ENCODE measurements at regions not wholly inside any gene's neighbourhood (a gene's known extent, or its start where the extent isn't known, plus 50 kb on each side); places are given as distances from the start of the nearest gene placed in this dataset.
"Not testable (repeated sequence)": the region's sequence is repeated elsewhere in the genome, so short reads cannot be mapped to it uniquely, and the experiment has no call there.

DNA sequence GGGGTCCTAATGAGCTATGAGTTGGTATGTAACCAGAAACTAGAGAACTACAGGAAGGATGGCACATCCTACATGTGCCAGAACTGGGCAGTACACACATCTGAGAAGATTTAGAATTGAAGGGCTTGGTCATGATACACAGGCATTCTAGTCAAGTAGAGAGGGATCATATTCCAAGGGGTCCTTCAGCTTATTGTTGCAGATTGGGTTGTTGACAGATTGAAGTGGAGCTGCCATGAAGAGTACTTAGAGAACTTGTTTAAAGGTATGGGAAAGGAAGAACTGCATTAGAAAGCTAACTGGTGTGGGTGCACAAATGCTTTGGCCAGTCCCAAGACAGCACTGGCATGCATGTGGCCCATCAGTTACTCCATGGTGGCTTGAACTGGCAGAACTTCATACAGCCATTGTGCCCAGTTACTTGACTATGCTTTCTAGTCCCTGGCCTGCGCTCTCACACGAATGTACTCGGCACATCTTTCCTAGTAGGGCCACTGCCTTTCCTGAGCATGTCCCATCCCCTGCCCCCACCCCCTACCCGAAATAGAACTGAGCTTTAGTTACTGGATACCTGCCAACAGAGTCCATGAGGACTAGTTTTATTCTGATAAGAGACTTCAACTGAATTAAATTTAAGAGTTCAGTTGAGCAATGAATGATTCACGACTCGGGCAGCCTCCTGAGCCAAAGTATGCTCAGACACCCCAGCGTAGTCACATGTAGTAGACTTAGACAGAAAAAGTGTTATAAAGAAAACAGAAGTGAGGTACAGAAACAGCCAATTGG, 64.0 kb downstream of the CCNG2 start:
- DNase-seq (ENCODE audit: low spot score) = no peak

DNA sequence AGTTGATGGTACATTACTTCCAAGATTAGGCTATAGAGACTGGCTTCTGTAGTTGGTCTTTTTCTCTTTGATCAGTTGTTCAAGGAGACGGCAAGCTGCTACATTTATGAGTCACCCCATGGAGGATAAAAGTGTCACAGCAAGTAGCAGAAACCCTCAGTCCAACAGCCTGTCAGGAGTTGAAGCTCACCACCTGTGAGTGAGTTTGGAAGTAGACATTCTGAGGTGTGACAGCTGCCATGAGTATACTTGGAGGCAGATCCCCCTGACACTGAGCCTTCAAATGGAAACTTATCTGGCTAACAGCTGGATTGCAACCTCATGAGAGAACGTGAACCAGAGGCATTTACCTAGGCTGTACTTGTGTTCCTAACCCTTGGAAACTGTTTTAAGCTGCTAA, 68.0 kb downstream of the CCNG2 start:
- no peak for DNase-seq (ENCODE audit: low spot score)

DNA sequence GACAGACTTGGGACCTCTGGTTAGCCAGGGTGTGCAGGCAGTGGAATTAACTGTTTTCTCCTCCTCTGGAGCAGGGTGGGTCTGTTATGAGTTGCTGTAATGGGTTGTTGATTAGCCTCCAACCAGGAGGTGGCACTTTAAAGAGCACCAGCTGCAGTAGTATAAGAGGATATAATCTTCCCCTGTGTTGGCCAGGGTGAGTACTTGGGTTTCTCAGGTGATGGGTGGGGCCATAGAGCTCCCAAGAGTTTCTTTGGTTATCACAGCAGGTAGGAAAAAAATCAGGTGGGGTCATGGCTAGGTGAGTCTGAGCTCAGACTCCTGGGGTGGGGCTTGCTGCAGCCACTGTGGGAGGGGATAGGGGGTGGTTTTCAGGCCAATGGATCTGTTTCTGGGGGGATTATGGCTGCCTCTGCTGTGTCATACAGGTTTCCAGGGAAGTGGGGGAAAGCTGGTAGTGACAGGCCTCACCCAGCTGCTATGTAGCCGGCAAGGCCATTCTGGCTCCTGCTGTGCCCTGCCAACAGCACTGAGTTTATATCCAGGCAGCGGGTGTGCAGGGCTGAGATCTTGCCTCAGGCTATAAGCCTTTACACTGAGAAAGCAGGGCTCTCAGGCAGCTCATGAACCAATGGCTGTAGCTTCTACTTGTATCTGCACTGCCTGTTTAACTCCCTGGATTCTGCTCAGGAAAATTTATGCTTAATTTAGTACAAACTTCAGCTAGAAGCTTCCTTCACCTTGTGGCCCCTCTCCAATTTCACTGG, 70.1 kb downstream of the CCNG2 start:
- DNase-seq (ENCODE audit: low spot score) = no peak

DNA sequence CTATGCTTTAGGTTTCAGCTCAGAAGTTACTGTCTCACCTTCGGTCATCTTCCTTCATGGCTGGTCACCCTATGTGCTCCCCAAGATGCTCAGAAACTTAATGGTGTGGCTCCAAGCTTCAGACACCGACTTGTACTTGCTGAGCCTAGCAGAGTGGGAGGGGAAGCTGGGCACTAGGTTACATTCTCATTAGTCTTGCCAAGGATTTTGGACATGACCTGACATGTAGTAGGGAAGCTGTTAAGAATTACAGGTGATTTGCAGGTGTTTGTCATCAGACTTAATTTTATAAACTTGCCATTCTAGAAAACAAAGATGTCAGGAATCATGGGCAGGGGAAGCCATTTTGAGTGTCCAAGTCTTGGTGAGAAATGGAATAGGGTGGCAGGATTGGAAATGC, 72.4 kb downstream of the CCNG2 start:
- no peak for DNase-seq (ENCODE audit: low spot score)

DNA sequence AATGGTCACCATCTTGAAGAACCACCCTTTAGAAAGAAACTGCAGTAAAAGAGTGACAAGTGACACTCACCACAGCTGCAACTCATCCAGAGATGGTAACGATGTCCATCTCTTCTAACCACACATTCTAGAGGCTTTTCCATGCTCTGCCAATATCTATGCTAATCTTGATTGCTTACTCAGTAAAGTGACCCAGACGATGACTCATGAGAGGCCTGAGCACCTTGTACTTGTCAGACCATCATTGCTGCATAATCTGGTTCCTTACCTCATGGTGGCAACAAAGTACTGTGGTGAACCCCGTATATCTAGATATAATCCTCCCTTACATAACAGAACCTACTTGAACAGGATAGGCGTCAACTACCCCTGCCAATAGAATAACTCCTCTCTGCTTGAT, 75.6 kb downstream of the CCNG2 start:
- DNase-seq (ENCODE audit: low spot score) = no peak

DNA sequence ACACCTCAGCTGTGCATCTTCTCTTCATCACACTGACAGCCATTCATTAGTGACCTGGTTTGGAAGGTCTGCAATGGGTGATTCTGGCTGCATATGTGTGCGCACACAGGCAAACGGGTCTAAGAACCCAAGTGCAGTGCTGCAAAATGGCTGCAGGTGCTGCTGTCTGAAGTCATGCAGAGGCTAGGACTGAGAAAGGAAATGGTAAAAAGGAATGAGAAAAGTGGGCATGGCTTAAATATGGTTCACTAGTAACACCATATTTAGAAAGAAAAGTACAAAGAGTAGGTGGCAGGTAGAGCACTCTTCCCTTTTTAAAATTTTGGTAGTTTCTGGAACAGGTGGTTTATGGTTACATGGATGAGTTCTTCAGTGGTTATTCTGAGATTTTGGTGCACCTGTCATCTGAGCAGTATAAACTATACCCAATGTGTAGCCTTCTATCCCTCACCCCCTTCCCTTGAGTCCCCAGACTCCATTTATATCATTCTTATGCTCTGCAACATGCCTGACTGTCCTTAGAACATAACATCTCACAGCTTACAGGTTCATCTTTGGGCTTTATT, 78.4 kb downstream of the CCNG2 start:
- DNase-seq (ENCODE audit: low spot score) = no peak

DNA sequence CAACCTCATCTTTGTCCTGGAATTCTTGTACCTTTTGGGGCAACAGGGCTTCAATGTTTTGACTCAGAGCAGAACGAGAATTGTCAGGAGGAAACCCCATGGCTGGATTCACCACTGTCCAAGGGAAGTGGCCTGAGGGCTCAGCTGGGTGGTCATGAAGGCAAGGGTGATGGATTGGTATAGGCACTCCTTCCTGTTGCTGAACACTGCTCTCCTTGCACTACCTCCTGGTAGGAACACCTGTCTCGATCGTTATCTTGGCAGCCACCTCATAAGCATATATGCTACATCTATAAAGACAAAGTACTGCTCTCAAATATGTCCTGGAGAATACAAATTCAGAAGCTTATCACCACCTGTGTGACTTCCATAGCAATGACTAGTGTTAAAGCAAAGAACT, 79.8 kb downstream of the CCNG2 start:
- DNase-seq (ENCODE audit: low spot score) = no peak

DNA sequence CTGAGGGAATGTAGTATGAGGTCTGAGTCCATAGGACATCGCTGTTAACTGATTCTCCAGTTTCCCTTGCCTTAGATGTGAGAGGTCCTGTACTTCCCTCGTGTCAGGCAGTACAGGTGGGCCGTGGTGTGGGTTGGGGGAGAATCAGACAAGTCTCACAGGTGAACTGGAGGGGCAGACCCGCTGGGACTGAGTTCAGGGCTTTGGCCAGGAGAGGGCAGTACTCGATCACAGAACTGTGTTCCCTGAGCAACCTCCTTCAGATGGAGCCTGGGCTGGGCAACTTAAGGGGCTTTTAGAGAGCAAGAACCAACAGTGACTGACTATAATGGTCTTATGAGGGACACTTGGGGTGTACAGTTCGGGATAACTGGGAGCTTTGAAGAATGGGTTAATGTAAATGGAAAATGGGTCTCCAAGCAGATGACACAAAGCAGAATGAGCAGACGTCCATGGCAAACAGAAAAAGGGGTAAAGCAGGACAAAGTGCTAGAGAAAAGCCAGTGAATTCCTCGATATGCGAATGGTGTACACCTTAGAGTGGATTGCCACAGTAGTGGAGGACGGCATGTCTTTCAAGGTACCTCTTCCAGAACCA, 83.6 kb downstream of the CCNG2 start:
- peak; percentile 65 for DNase-seq (ENCODE audit: low spot score)

DNA sequence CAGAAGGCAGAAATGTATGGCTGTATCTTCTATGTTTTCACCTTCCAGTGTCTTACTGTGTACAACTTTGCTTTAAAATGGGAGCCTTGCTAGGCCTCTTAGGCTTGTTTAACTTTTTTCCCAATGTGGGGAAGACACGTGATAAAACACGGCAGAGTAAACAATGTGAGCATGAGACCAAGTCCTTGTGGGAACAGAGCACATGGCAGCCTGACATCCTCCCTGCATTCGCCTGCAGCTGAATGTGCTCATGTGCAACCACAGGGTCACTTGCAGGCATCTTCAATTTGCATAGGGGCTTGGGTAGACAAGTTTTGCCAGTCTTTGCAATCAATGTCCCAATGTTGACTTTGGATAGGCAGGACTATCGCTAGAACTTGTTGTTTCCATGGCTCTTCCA, 91.8 kb downstream of the CCNG2 start:
- DNase-seq (ENCODE audit: low spot score) = no peak

DNA sequence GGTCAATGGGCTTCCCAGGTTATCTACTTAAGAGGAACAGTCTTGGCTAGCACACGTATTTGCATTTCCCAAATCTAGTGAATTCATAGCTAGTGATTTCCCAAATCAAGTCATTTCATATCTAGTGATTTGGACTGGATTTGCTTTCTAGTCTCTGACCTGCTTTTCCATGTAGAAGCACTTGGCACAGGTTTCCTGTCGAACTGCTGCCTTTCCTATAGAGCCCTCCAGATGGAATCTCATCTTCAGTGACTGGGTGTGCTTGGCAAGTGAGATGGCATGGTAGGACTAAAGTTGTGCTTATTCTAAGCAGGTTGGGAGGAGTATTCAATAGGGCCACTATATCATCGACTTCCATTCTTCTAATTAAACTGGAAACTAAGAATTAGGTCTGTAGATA, 94.7 kb downstream of the CCNG2 start:
- DNase-seq (ENCODE audit: low spot score) = no peak

DNA sequence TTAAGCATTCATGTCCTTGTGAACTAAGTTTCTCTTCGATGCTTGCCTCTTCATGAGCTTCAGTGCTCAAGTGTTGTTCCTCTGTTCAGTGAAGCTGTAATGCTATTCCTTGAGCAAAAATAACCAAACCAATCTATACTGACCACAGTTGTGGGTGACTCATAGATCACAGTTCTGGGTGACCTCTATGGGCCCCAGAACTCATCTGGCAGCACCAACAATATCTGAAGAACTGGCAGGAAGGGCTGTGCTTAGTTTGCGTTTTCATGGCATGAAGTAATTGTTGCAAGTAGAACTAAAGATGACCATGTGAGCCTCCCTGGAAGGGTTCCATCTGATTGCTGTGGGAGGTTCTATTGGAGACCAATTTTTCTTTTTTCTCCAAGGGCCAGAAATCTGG, 106.2 kb downstream of the CCNG2 start:
- DNase-seq (ENCODE audit: low spot score) = no peak

DNA sequence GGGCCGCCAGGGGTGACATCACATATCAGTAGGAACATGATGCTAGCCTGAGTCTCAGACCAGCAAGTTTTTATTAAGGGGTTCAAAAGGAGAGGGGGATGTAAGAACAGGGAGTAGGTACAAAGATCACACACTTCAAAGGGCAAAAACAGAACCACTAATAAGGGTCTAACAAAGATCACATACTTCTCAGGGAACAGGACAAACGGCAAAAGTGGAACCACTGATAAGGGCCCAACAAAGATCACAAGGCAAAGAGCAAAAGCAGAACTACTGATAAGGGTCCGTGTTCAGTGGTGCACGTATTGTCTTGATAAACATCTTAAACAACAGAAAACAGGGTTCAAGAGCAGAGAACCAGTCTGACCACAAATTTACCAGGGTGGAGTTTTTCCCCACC, 107.0 kb downstream of the CCNG2 start:
- DNase-seq (ENCODE audit: low spot score) = not testable (repeated sequence)

DNA sequence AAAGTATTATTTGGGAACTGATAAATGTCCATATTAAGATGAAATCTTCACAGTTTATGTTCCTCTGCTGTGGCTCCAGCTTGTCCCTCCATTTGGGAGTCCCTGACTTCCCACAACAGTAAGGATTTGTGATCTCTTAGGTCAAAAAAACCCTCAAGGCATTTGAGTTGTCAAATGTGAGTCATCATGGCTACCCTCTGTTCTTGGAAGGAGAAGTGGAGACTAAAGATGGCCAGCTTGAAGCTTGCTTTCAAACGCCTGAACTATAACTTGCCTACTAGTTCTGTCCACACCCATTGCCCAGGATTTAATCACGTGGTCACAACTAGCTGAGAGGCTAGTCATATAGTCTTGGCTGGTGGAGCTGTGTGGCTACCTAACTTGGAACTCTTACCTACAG, 107.8 kb downstream of the CCNG2 start:
- no peak for DNase-seq (ENCODE audit: low spot score)

DNA sequence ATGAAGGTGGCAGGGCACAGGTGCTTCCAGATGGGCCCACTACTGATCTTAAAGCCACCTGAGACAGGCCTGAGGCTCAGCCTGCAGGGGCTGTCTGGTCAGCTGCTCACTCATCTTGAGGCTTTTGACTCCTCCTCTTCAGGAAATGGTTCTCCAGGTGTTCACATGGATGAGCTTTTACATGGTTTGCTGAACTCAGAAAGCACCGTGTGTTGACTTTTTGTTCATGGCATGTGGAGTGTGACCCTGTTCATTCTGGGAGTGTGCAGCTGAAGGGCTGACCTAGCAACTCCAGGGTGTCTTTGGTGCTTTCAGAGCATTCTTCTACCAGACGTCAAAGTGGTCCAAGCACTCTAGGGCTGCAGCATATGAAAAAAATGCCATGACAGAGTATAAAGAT, 111.1 kb downstream of the CCNG2 start:
- no peak for DNase-seq (ENCODE audit: low spot score)

DNA sequence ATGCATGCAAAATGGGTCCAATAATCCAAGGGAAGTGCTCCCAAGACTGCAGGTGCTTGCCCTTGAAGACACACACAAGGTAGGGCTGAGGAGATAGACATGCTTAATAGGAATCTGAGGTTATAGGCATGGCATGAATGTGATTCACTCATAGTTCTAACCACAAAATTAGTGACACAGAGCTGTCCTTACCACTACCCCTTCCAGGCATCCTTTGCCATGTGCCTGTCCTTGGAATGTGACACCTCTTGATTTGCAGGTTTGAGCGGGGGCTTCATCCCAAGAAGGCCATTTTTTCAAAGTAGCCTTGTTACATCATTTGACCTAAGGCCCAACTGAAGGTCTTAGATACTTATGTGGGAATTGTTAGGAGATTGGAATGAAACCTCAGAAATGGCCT, 112.5 kb downstream of the CCNG2 start:
- peak; percentile 1 for DNase-seq (ENCODE audit: low spot score)

DNA sequence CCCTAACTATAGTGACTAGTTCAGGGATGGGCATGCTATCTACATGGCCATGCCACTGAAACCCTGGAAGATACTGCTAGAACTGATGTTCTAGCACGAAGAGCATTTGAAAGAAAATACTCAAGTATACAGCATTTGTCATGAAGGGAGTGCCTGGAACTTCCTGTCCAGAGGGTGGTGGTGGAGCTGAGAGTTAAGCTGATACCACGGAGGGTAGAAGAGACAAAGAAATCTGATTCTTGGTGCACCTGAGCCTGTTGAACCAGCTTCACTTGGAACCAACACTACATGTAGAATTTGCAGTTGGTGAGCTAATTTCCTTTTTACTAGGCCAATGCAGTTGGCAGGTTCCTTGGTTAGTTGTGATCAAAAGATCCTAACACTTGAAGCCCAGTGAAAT, 116.4 kb downstream of the CCNG2 start:
- no peak for DNase-seq (ENCODE audit: low spot score)

DNA sequence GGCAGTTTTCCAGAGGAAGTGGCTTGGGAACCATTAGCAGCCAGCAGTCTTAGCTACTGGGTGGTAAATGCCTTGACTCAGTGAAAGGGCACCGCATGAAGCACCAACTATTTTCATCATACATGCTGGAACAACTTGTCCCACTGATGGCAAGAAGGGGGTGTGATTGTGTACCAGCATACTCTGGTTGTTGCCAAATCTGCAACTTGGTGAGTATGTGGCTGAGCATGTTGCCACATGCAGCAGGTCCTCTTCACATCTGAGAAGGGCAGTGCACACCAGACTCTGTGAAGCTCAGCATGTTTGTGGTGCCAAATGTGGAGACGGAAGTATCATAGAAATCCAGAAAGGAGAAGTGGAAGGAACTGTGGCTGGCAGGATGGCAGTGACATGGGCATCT, 122.1 kb downstream of the CCNG2 start:
- DNase-seq (ENCODE audit: low spot score) = not testable (repeated sequence)

DNA sequence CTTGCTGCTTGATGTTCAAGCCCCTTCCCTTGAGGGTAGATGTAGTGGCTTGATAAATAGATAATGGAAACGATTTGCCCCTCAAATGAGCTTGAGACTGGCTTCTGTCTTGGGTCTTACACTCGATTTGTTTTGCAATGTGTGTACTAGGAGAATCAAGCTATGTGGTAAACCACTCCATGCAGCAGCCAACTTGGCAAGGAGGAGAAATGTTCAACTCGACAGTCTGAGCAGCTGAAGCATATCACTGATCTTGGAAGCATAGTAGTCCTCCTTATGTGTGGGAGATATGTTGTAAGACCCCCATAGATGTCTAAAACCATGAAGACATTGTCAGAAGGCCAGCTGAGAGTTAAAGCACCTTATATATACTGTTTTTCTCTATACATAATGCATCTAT, 125.3 kb downstream of the CCNG2 start:
- DNase-seq (ENCODE audit: low spot score) = no peak

DNA sequence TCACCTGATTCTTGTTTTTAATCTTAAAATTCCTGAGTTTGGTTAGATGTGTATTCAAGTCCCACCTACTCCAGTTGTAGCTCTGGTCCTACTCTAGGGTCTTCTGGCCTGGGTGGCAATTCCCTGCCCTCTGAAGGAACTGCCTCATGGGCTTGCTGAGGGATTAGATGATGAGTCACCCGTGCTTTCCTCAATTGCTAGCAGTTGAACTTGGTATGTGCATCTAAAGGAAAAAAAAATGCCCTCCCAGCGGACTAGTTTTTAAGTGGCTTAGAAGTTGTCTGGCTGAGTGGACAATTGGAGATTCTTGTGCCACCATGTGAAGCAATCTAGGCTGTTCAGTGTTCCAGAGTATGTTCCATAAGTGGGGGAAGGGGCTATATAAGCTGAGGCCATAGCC, 127.0 kb downstream of the CCNG2 start:
- DNase-seq (ENCODE audit: low spot score) = no peak

DNA sequence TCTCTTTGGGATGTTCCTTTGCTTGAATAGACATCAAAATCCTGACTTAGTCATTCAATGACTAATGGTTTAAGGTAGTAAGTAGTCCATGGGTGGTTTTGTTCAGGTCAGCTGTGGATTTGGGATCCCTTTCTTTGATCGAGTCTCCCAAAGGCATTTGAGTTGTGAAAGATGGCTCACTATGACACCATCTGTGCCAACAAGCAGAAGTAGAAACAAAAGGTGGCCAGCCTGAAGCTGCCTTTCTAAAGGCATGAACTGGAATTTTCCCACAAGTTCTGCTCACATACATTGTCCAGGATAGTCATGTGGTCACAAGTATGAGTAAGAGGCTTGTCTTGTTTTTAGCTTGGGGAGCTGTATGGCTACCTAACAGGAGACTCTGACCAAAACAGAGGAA, 129.9 kb downstream of the CCNG2 start:
- DNase-seq (ENCODE audit: low spot score) = no peak

DNA sequence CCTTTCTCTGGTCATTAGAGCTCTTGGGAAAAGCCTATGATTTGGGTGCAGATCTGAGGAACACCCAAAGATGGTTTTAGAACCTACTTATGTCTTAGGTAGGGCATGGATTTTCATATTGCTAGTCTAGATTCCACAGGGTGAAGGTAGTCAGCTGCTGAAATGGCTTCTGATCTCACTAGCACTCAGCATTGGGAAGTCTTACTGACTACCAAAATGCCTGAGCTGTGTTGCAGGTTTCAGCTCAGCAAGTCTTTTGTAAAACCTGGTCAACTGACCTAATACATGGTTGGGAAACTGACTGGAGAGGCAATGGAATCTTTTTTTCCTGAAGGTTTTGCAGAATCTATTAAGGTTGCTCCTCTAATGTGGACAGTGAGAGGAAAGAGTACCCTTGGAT, 136.4 kb downstream of the CCNG2 start:
- DNase-seq (ENCODE audit: low spot score) = no peak

DNA sequence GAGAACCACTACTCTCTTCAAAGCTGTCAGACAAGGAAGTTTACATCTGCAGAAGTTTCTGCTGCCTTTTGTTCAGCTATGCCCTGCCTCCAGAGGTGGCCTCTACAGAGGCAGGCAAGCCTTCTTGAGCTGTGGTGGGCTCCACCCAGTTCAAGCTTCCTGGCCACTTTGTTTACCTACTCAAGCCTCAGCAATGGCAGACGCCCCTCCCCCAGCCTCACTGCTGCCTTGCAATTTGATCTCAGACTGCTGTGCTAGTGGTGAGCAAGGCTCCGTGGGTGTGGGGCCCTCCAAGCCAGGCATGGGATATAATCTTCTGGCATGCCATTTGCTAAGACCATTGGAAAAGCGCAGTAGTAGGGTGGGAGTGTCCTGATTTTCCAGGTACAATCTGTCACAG, 144.0 kb downstream of the CCNG2 start:
- not testable (repeated sequence) for DNase-seq (ENCODE audit: low spot score)

DNA sequence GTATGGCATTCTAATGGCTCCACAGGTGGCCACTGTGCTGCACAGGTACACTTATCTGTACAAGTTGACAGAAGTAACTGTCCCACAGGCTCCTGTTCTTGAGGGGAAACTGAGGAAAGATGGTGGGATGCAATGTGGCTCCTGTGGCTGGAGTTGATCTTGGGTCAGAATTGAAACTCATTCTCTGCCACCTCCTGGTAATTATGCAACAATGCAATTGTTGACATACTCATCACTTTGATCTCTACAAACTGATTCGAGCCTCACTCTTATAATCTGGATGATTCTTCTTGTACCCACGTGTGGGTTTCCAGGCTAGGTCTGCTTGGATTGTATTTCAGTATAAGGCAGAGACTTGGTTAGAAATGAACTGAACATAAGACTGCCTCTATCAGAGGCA, 148.8 kb downstream of the CCNG2 start:
- no peak for DNase-seq (ENCODE audit: low spot score)

All from LoVo (cell line).